ENCODE measurements at regions not wholly inside any gene's neighbourhood (a gene's known extent, or its start where the extent isn't known, plus 50 kb on each side); places are given as distances from the start of the nearest gene placed in this dataset.

DNA sequence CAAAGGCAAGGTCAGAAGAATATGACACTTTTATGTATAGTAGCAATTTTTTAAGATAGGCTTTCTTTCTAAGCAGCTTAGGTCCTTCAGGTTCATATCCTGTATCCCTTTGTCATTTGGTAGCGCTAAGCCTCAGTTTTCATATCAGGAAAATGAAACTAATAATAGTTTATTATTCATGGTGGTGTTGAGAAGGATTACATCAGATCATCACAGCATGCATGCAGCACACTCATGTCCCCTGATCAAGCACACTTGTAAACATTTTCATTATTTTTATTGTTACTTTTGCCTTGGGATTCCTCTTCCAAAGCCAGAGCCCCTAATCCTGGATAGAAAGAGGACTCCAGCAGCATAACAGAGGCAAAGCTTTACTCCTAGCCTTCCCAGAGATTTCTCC, 70.2 kb upstream of the ADGRF1 start:
- no peak for DNase-seq

GRCh38 chr6:47111685-47112084, 69.6 kb upstream of the ADGRF1 start:
- DNase-seq: no peak

DNA sequence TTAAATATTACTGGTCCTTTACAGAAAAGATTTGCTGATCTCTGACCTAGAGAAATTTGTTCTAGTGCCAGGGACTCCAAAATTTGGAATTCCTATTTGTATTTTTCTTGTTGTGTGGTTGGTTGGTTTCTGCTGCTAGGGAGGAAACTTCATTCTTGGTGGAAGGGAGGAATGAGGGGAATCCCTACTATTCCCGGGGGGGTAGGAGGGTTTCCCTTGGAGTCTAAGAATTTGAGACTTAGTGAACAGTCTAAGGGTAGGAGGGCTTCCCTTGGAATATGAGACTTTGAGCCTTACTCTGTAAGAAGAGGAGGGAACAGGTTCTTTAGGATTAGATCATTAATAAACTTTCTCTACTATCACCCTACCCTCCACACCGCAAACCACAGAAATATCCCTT, 67.1 kb upstream of the ADGRF1 start:
- no peak for DNase-seq

GRCh38 chr6:47106721-47107197, 64.6 kb upstream of the ADGRF1 start:
- no peak for DNase-seq

GRCh38 chr6:47106216-47106615, 64.1 kb upstream of the ADGRF1 start:
- no peak for DNase-seq

- no peak for DNase-seq
Observed at GRCh38 chr6:47105469-47106178, 63.5 kb upstream of the ADGRF1 start.

DNA sequence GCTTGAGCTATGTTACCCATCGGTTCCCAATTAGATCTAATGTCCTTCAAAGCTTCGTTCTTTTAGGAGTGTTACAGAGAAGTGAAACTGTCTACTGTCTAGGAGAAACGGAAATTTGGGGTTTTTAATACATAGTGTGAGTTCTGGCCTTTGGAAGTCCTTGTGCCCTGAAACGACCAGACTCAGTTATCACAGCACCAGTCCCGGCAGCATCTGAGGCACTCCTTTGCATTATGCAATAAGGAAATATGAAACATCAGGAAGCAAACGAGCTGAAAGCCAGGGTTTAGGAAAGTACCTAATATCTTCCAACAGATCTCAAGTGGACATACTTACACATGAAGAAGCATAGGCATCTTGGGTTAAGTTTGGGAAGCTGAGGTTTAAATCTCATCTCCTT, 61.8 kb upstream of the ADGRF1 start:
- no peak for DNase-seq

GRCh38 chr6:47102331-47102730, 60.2 kb upstream of the ADGRF1 start:
- DNase-seq: no peak

GRCh38 chr6:47098570-47098993, 56.5 kb upstream of the ADGRF1 start:
- DNase-seq: no peak

GRCh38 chr6:47097092-47097945, 55.2 kb upstream of the ADGRF1 start:
- peak; percentile 54 for DNase-seq

DNA sequence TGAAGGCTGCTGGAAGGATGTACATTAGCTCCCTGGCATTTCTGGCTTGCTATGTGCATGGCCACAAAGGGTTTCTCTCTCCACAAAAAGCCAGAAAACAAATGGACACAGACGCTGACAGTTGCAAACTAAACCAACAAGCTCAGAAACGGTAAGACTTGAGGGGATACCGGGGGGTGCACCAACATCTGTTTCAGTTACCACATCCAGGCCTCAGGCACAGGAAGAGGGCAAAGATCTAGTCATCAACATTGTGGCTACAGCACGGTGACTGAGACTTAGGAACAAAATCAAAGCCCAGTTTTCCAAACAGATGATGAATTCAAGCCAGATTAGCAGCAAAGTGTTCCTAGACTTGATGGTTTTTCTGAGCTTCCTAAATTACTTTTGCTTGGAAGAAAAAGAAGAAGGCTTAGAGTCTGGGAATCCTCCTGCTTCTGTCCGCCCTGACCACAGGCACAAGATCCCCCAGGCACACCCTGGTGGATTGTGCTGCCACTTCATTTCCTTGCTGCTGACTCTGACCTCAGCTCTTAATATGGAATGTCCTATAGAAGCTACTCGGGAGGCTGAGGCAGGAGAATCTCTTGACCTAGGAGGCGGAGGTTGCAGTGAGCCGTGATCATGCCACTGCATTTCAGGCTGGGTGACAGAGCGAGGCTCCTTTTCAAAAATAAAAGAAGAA, 54.2 kb upstream of the ADGRF1 start:
- no peak for DNase-seq

GRCh38 chr6:47094241-47094925, 52.3 kb upstream of the ADGRF1 start:
- no peak for DNase-seq

DNA sequence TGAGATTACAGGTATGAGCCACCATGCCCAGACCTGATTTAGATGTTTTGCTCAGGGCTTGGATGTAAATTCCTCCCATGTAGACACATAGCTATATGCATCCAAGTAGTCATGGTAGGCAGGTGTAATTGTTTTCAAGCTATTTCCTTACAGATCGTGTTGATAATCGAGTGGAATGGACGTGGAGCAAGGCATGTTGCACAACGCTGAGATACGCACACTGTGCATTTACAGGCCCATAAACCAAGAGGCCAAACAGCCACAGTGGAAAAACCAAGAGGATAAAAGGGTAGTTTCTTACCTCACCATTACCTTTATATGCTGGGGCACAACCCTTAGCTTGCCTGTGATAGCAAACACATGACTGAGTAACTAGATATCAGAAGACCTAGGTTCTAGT, 51.0 kb upstream of the ADGRF1 start:
- DNase-seq: no peak

- DNase-seq: no peak
Observed at GRCh38 chr6:47091886-47092668, 49.9 kb upstream of the ADGRF1 start.

All from DMS79 treated with DMSO at 0.1 percent for 48 hours (cell line).